IMR-90 (cell line): ENCODE measurements at regions not wholly inside any gene's neighbourhood (a gene's known extent, or its start where the extent isn't known, plus 50 kb on each side); places are given as distances from the start of the nearest gene placed in this dataset.

Source experiments
- ATAC-seq: fragments of 200-7000 bp; cut with Tn5 transposase; 2 replicates; pipeline ENCODE4 v1.9.1; 2020; ENCODE audit warnings: low read depth, mild to moderate bottlenecking, moderate library complexity
- BruUV-seq: library from RNA; stranded (reverse); fragments of 400-500 nt; replicated peaks from 2 replicates; lab custom pipeline; 2021; lab: Mats Ljungman, UMichigan
- CTCF ChIA-PET: fragments of 300-600 bp; formaldehyde crosslinking; extraction: SDS; loops from one replicate; lab custom pipeline; 2021; ENCODE audit warnings: antibody characterized with exemption; lab: Yijun Ruan, JAX
- POLR2A ChIA-PET: fragments of 300-600 bp; sonication (Branson Sonifier 250); formaldehyde crosslinking; loops from one replicate; lab custom pipeline; 2022; ENCODE audit warnings: antibody characterized with exemption; ENCODE audit not compliant: unreplicated experiment; lab: Charles Lee
- DNase-seq: peaks from one replicate; pipeline ENCODE4 v3.0.0; 2013
- H2AFZ ChIP-seq: replicated peaks from 2 replicates; pipeline ENCODE3; 2013; ENCODE audit warnings: low read length, mild to moderate bottlenecking; ENCODE audit not compliant: poor library complexity
- H2AK5ac ChIP-seq: 2 replicates; pipeline ENCODE4 v1.6.1; 2013; ENCODE audit warnings: low read depth, low read length, inconsistent platforms
- H2AK9ac ChIP-seq: replicated peaks from 2 replicates; pipeline ENCODE3; 2013; ENCODE audit warnings: mild to moderate bottlenecking, low read depth, low read length, moderate library complexity; ENCODE audit not compliant: poor library complexity
- H2BK120ac ChIP-seq: 2 replicates; pipeline ENCODE4 v1.6.1; 2013; ENCODE audit warnings: low read depth, low read length, inconsistent platforms
- H2BK15ac ChIP-seq: 3 replicates; pipeline ENCODE4 v1.6.1; 2013; ENCODE audit warnings: low read depth, low read length, inconsistent platforms
- H2BK20ac ChIP-seq: 2 replicates; pipeline ENCODE4 v1.6.1; 2013; ENCODE audit warnings: low read depth, mild to moderate bottlenecking, inconsistent platforms, low read length, moderate library complexity
- H2BK5ac ChIP-seq: 2 replicates; pipeline ENCODE4 v1.6.1; 2013; ENCODE audit warnings: mild to moderate bottlenecking, low read depth, low read length, inconsistent platforms; ENCODE audit not compliant: poor library complexity, severe bottlenecking
- H3K14ac ChIP-seq: replicated peaks from 2 replicates; pipeline ENCODE4 v1.6.1; 2013; ENCODE audit warnings: low read depth, low read length, inconsistent platforms
- H3K18ac ChIP-seq: 2 replicates; pipeline ENCODE4 v1.6.1; 2013; ENCODE audit warnings: low read depth, low read length, control low read depth
- H3K23ac ChIP-seq: 2 replicates; pipeline ENCODE4 v1.6.1; 2013; ENCODE audit warnings: low read depth, low read length, inconsistent platforms
- H3K27ac ChIP-seq: 2 replicates; pipeline ENCODE4 v1.5.1; 2013; ENCODE audit warnings: mild to moderate bottlenecking, control low read depth, low read length; ENCODE audit not compliant: insufficient read depth
- H3K27me3 ChIP-seq: 2 replicates; pipeline ENCODE4 v1.6.1; 2013; ENCODE audit warnings: low read length; ENCODE audit not compliant: control insufficient read depth, insufficient read depth
- H3K36me3 ChIP-seq: 2 replicates; pipeline ENCODE4 v1.6.1; 2013; ENCODE audit warnings: low read length, mixed read lengths; ENCODE audit not compliant: control insufficient read depth, insufficient read depth
- H3K4ac ChIP-seq: 2 replicates; pipeline ENCODE4 v1.6.1; 2013; ENCODE audit warnings: low read depth, low read length, inconsistent platforms
- H3K4me1 ChIP-seq: 2 replicates; pipeline ENCODE4 v1.6.1; 2013; ENCODE audit warnings: low read length, mixed read lengths; ENCODE audit not compliant: control insufficient read depth, insufficient read depth
- H3K4me2 ChIP-seq: 2 replicates; pipeline ENCODE4 v1.6.1; 2013; ENCODE audit warnings: low read depth, mild to moderate bottlenecking, control low read depth, low read length, moderate library complexity
- H3K4me3 ChIP-seq: 2 replicates; pipeline ENCODE4 v1.5.1; 2013; ENCODE audit warnings: low read depth, mild to moderate bottlenecking, control low read depth, low read length, moderate library complexity; ENCODE audit not compliant: insufficient read depth
- H3K56ac ChIP-seq: 2 replicates; pipeline ENCODE4 v1.6.1; 2013; ENCODE audit warnings: low read length, inconsistent platforms; ENCODE audit not compliant: insufficient read depth; ENCODE audit errors: extremely low read depth
- H3K79me1 ChIP-seq, 2 experiments: 2 replicates each; pipeline ENCODE4 v1.6.1; 2013; ENCODE audit warnings: low read length in 2 of 2, inconsistent platforms in 1 of 2, low read depth in 1 of 2
- H3K9ac ChIP-seq: 2 replicates; pipeline ENCODE4 v1.6.1; 2013; ENCODE audit warnings: low read depth, low read length, control low read depth
- H3K9me1 ChIP-seq: 2 replicates; pipeline ENCODE4 v1.6.1; 2013; ENCODE audit warnings: low read length, inconsistent platforms; ENCODE audit not compliant: insufficient read depth
- H3K9me3 ChIP-seq: 2 replicates; pipeline ENCODE4 v1.6.1; 2013; ENCODE audit warnings: low read length; ENCODE audit not compliant: control insufficient read depth, insufficient read depth
- H4K20me1 ChIP-seq: 2 replicates; pipeline ENCODE4 v1.6.1; 2013; ENCODE audit warnings: low read length, inconsistent platforms; ENCODE audit not compliant: insufficient read depth
- H4K5ac ChIP-seq: 2 replicates; pipeline ENCODE4 v1.6.1; 2013; ENCODE audit warnings: mild to moderate bottlenecking, low read depth, low read length, control low read depth
- H4K8ac ChIP-seq, 2 experiments: 2 replicates each; pipeline ENCODE4 v1.6.1; 2013; ENCODE audit warnings: low read depth in 2 of 2, low read length in 2 of 2, control low read depth in 1 of 2, inconsistent platforms in 1 of 2
- H4K91ac ChIP-seq: 2 replicates; pipeline ENCODE4 v1.6.1; 2013; ENCODE audit warnings: low read depth, low read length, inconsistent platforms; ENCODE audit not compliant: insufficient read depth
- BHLHE40 ChIP-seq: fragments of 150-350 bp; IDR thresholded peaks from 2 replicates; pipeline ENCODE4 v1.6.1; 2016; ENCODE audit warnings: mild to moderate bottlenecking, low read depth, low read length
- CEBPB ChIP-seq: IDR thresholded peaks from 2 replicates; pipeline ENCODE4 v1.6.1; 2012; ENCODE audit warnings: low read depth, low read length, improper control_type of control experiment
- CHD1 ChIP-seq: IDR thresholded peaks from 2 replicates; pipeline ENCODE4 v1.6.1; 2012; ENCODE audit warnings: low read depth, low read length, improper control_type of control experiment
- CTCF ChIP-seq: conservative IDR thresholded peaks from 2 replicates; pipeline ENCODE4 v1.5.1; 2012; ENCODE audit warnings: mild to moderate bottlenecking, low read depth, low read length, improper control_type of control experiment
- FOS ChIP-seq: fragments of 150-350 bp; IDR thresholded peaks from 2 replicates; pipeline ENCODE4 v1.6.1; 2016; ENCODE audit warnings: low read depth, low read length
- MAFK ChIP-seq: IDR thresholded peaks from 2 replicates; pipeline ENCODE4 v1.6.1; 2012; ENCODE audit warnings: low read depth, low read length, improper control_type of control experiment
- MAZ ChIP-seq: IDR thresholded peaks from 2 replicates; pipeline ENCODE4 v1.6.1; 2012; ENCODE audit warnings: low read depth, mild to moderate bottlenecking, low read length, improper control_type of control experiment, moderate library complexity, borderline replicate concordance
- MXI1 ChIP-seq: IDR thresholded peaks from 2 replicates; pipeline ENCODE4 v1.6.1; 2012; ENCODE audit warnings: low read depth, mild to moderate bottlenecking, low read length, moderate library complexity, borderline replicate concordance
- NFE2L2 ChIP-seq: fragments of 150-350 bp; IDR thresholded peaks from 2 replicates; pipeline ENCODE4 v1.6.1; 2016; ENCODE audit warnings: low read depth, mild to moderate bottlenecking, low read length
- POLR2A ChIP-seq: IDR thresholded peaks from 2 replicates; pipeline ENCODE4 v1.6.1; 2012; ENCODE audit warnings: mild to moderate bottlenecking, low read depth, low read length
- RAD21 ChIP-seq: IDR thresholded peaks from 2 replicates; pipeline ENCODE4 v1.6.1; 2012; ENCODE audit warnings: low read length, improper control_type of control experiment
- RCOR1 ChIP-seq: IDR thresholded peaks from 2 replicates; pipeline ENCODE4 v1.6.1; 2012; ENCODE audit warnings: mild to moderate bottlenecking, low read length, improper control_type of control experiment; ENCODE audit not compliant: insufficient replicate concordance
- RFX5 ChIP-seq: IDR thresholded peaks from 2 replicates; pipeline ENCODE4 v1.8.0; 2012; ENCODE audit warnings: low read depth, mild to moderate bottlenecking, low read length, moderate library complexity
- SMC3 ChIP-seq: fragments of 150-350 bp; IDR thresholded peaks from 2 replicates; pipeline ENCODE4 v1.6.1; 2016; ENCODE audit warnings: low read depth, mild to moderate bottlenecking, antibody characterized with exemption, low read length, moderate library complexity
- USF2 ChIP-seq: fragments of 150-350 bp; IDR thresholded peaks from 2 replicates; pipeline ENCODE4 v1.6.1; 2017; ENCODE audit warnings: mild to moderate bottlenecking, antibody characterized with exemption, low read length, low read depth
- WGBS, 2 experiments: methylation state at CpG; one replicate each; pipeline versions ENCODE4 v1.1.5 to v1.1.7; 2013; ENCODE audit warnings: missing lambda C conversion rate in 2 of 2; ENCODE audit not compliant: insufficient read length in 1 of 2; ENCODE audit errors: extremely low coverage in 2 of 2; 5-methylcytosine and 5-hydroxymethylcytosine counted together
- dilution Hi-C: fragments of 300-500 bp; cut with HindIII; formaldehyde crosslinking; loops from one replicate; pipeline ENCODE4 v1.14.3; 2018; ENCODE audit warnings: low sequenced_read_pairs; ENCODE audit not compliant: unreplicated experiment
- in situ Hi-C: fragments of 300-500 bp; cut with MboI; formaldehyde crosslinking; loops from 3 replicates; pipeline ENCODE4 v1.14.3; 2019; ENCODE audit warnings: low sequenced_read_pairs, inconsistent platforms, mixed read lengths
- intact Hi-C: fragments of 100-400 bp; cut with micrococcal nuclease; formaldehyde crosslinking; loops from 2 replicates; pipeline ENCODE4 v1.10.0; 2022
- TF ChIP-seq, protein P1 (sequence below): fragments of 150-350 bp; IDR thresholded peaks from 2 replicates; pipeline ENCODE4 v1.6.1; 2016; ENCODE audit warnings: low read depth, mild to moderate bottlenecking, low read length, moderate library complexity, borderline replicate concordance

- H3K36me3 ChIP-seq = no peaks in the 10 kb centered on the region
- intact Hi-C loops = no loop called here
- H2AK5ac ChIP-seq = no peak overlapping the region
- CTCF ChIA-PET = no interaction called here
- H3K4me2 ChIP-seq = no peak overlapping the region
- no peak overlapping the region for H3K9ac ChIP-seq
- dilution Hi-C loops = no loop called here
- H4K8ac ChIP-seq = no peak overlapping the region
- H2AK9ac ChIP-seq = no peak overlapping the region
- H2BK15ac ChIP-seq = no peak overlapping the region
- H3K27me3 ChIP-seq = no peaks in the 10 kb centered on the region
- no peak overlapping the region for H2BK20ac ChIP-seq
- no peak overlapping the region for H4K5ac ChIP-seq
- no peak overlapping the region for H3K27ac ChIP-seq
- POLR2A ChIA-PET = interaction anchor here (0.5 kb wide), 1 partner anchor 245 kb away, joined by 3 read pairs; no protein-coding TSS in a partner anchor
- H4K91ac ChIP-seq = no peak overlapping the region
- no peak overlapping the region for H2AFZ ChIP-seq
- no peak for TF ChIP-seq BHLHE40
- TF ChIP-seq MAZ = no peak
- no peak for TF ChIP-seq MAFK
- no peak for TF ChIP-seq FOS
- no peak for TF ChIP-seq POLR2A
- TF ChIP-seq CEBPB = no peak
- TF ChIP-seq RCOR1 = no peak
- TF ChIP-seq CTCF = no peak
- no peak for TF ChIP-seq SMC3
- no peak for TF ChIP-seq USF2
- TF ChIP-seq MXI1 = no peak
- no peak for TF ChIP-seq NFE2L2
- no peak for TF ChIP-seq RFX5
- TF ChIP-seq RAD21 = no peak
- no peak for TF ChIP-seq CHD1
- TF ChIP-seq, protein P1, sequence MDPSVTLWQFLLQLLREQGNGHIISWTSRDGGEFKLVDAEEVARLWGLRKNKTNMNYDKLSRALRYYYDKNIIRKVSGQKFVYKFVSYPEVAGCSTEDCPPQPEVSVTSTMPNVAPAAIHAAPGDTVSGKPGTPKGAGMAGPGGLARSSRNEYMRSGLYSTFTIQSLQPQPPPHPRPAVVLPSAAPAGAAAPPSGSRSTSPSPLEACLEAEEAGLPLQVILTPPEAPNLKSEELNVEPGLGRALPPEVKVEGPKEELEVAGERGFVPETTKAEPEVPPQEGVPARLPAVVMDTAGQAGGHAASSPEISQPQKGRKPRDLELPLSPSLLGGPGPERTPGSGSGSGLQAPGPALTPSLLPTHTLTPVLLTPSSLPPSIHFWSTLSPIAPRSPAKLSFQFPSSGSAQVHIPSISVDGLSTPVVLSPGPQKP = no peak
- no peak for DNase-seq
- no peaks in the 10 kb centered on the region for H3K9me1 ChIP-seq
- no CpG with 5 or more reads among the region's 2 CpGs for WGBS, 2 experiments
- H3K56ac ChIP-seq = no peak overlapping the region
- H2BK5ac ChIP-seq = no peak overlapping the region
- H3K9me3 ChIP-seq = peaks cover 6% of the 10 kb centered on the region
- no peak overlapping the region for H3K23ac ChIP-seq
- no peak for ATAC-seq
- H3K4me3 ChIP-seq = no peak overlapping the region
- H3K18ac ChIP-seq = no peak overlapping the region
- no peaks in the 10 kb centered on the region for H4K20me1 ChIP-seq
- no peaks in the 10 kb centered on the region for H3K4me1 ChIP-seq
- no peaks in the 10 kb centered on the region for H3K79me1 ChIP-seq
- in situ Hi-C loops = no loop called here
- no TSS peak for BruUV-seq
- H3K4ac ChIP-seq = no peak overlapping the region
- H2BK120ac ChIP-seq = no peak overlapping the region
- no peak overlapping the region for H3K14ac ChIP-seq
Measured at GRCh38 chr12:94012071-94012470, 136.3 kb upstream of the PLXNC1 start.
